Chondrocyte (in vitro differentiated cells): ENCODE measurements at regions not wholly inside any gene's neighbourhood (a gene's known extent, or its start where the extent isn't known, plus 50 kb on each side); places are given as distances from the start of the nearest gene placed in this dataset.
"Not testable (repeated sequence)": the region's sequence is repeated elsewhere in the genome, so short reads cannot be mapped to it uniquely, and the experiment has no call there.

Experiments used
- DNase-seq: peaks from one replicate; pipeline ENCODE4 v3.0.0; 2021; ENCODE audit warnings: mixed read lengths, low spot score
- H3K27ac Mint-ChIP-seq: one replicate; pipeline ENCODE4 v1.8.0; 2021; ENCODE audit warnings: mild to moderate bottlenecking, moderate library complexity, mixed read lengths; ENCODE audit not compliant: unreplicated experiment
- H3K27me3 Mint-ChIP-seq: 2 replicates; pipeline ENCODE4 v1.8.0; 2021; ENCODE audit warnings: low read depth, mixed read lengths
- H3K36me3 Mint-ChIP-seq: 2 replicates; pipeline ENCODE4 v1.8.0; 2021; ENCODE audit warnings: low read depth, mixed read lengths
- H3K4me1 Mint-ChIP-seq: 2 replicates; pipeline ENCODE4 v1.8.0; 2021; ENCODE audit warnings: low read depth, mild to moderate bottlenecking, mixed read lengths
- H3K4me3 Mint-ChIP-seq: one replicate; pipeline ENCODE4 v1.8.0; 2021; ENCODE audit warnings: mild to moderate bottlenecking, moderate library complexity, mixed read lengths; ENCODE audit not compliant: unreplicated experiment
- H3K9me3 Mint-ChIP-seq: 2 replicates; pipeline ENCODE4 v1.8.0; 2021; ENCODE audit warnings: low read depth, mixed read lengths
- TF ChIP-seq, protein P1 (sequence below): fragments of 200-600 bp; sonication (generic); IDR thresholded peaks from 2 replicates; pipeline ENCODE4 v1.5.0; 2021; ENCODE audit warnings: antibody characterized with exemption, mild to moderate bottlenecking, moderate library complexity

DNA sequence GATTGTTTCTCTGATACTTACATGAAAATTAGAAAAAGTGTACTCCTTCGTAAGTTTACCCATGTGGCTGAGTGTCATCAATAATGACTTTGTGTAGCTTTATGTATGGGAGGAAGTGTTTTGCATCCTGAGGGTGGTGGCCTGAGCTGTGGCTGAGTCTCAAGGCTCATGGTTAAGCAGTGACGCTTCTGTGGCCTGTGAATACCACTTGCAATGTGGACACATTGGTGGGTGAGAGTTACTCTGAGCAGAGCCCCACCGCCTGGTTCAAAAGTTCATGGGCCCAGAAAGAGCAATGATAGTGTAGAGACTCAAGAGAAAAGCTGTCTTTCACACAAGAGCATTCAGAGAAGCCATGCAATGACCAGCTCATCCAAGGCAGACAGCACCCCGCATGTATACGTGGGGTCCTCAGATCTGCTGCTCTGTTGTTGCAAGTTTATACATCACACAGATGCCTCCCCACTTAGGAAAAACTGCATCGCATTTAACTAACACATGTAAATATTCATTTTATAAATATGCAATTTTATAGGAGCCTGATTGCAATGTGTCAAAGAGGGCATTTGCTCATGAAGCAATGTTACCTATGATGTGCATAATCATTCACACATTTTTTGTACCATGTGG is 55.1 kb upstream of the FRMD6 start:
- TF ChIP-seq, protein P1, sequence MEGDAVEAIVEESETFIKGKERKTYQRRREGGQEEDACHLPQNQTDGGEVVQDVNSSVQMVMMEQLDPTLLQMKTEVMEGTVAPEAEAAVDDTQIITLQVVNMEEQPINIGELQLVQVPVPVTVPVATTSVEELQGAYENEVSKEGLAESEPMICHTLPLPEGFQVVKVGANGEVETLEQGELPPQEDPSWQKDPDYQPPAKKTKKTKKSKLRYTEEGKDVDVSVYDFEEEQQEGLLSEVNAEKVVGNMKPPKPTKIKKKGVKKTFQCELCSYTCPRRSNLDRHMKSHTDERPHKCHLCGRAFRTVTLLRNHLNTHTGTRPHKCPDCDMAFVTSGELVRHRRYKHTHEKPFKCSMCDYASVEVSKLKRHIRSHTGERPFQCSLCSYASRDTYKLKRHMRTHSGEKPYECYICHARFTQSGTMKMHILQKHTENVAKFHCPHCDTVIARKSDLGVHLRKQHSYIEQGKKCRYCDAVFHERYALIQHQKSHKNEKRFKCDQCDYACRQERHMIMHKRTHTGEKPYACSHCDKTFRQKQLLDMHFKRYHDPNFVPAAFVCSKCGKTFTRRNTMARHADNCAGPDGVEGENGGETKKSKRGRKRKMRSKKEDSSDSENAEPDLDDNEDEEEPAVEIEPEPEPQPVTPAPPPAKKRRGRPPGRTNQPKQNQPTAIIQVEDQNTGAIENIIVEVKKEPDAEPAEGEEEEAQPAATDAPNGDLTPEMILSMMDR: no peak
- no peaks in the 10 kb centered on the region for H3K9me3 Mint-ChIP-seq
- peak overlapping the region; percentile 17 for H3K4me3 Mint-ChIP-seq
- peak overlapping the region; percentile 90 for H3K27ac Mint-ChIP-seq
- DNase-seq: no peak
- H3K36me3 Mint-ChIP-seq: no peaks in the 10 kb centered on the region
- no peaks in the 10 kb centered on the region for H3K27me3 Mint-ChIP-seq
- peaks cover 57% of the 10 kb centered on the region for H3K4me1 Mint-ChIP-seq

DNA sequence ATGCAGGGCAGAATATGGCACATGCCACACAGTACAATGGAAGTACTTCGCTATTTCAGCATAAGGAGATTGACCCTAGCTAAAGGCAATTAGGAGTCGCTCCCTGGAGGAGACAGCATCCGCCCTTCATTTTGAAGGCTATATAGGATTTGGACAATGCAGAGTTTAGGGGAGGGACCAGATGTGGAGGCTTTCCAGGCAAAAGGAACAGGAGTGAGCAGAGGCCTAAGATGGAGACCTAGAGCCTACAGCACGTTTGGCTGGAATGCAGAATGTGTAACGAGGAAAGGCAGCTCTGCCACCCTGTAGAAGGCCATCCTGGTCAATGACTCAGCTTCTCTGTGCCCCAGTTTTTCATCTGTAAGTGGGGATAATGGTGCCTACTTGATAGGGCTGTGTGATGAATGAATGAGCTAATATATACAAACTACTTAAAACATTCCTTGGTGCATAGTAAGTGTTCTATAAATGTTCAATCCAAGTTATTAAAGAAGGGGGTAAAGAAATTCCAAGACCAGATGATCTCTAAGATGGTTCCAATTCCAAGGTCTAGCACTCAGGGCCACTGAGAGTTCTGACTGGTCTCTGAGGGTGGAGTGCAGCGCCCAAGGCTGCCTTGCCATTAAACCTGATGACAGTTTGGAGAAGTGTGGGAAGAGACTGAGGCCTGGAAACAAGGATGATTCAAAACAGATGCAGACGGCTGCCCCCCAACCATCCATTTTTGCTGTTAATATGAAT is 54.3 kb upstream of the FRMD6 start:
- no peak for DNase-seq
- no peak overlapping the region for H3K4me3 Mint-ChIP-seq
- H3K27me3 Mint-ChIP-seq: no peaks in the 10 kb centered on the region
- no peaks in the 10 kb centered on the region for H3K9me3 Mint-ChIP-seq
- peak overlapping the region; percentile 90 for H3K27ac Mint-ChIP-seq
- no peaks in the 10 kb centered on the region for H3K36me3 Mint-ChIP-seq
- TF ChIP-seq, protein P1: no peak
- H3K4me1 Mint-ChIP-seq: peaks cover 65% of the 10 kb centered on the region

- peaks cover 76% of the 10 kb centered on the region for H3K4me1 Mint-ChIP-seq
- DNase-seq: not testable (repeated sequence)
Measured at GRCh38 chr14:51598924-51599600, 52.6 kb upstream of the FRMD6 start.

GRCh38 chr14:51600658-51601057 is 51.1 kb upstream of the FRMD6 start:
- H3K27me3 Mint-ChIP-seq: no peaks in the 10 kb centered on the region
- no peak overlapping the region for H3K4me3 Mint-ChIP-seq
- peaks cover 83% of the 10 kb centered on the region for H3K4me1 Mint-ChIP-seq
- no peaks in the 10 kb centered on the region for H3K36me3 Mint-ChIP-seq
- no peak overlapping the region for H3K27ac Mint-ChIP-seq
- peaks cover 2% of the 10 kb centered on the region for H3K9me3 Mint-ChIP-seq
- TF ChIP-seq, protein P1: no peak
- DNase-seq: no peak

More at GRCh38 chr14:51598924-51599600, 52.6 kb upstream of the FRMD6 start:
- not testable (repeated sequence) for H3K36me3 Mint-ChIP-seq, H3K9me3 Mint-ChIP-seq, H3K27me3 Mint-ChIP-seq, H3K4me3 Mint-ChIP-seq
- TF ChIP-seq, protein P1: peak; percentile 15
- peak overlapping the region; percentile 84 for H3K27ac Mint-ChIP-seq
